ENCODE measurements at regions not wholly inside any gene's neighbourhood (a gene's known extent, or its start where the extent isn't known, plus 50 kb on each side); places are given as distances from the start of the nearest gene placed in this dataset.
A peak's percentile ranks its signal among the peaks of the same experiment; 100 is the strongest.

DNA sequence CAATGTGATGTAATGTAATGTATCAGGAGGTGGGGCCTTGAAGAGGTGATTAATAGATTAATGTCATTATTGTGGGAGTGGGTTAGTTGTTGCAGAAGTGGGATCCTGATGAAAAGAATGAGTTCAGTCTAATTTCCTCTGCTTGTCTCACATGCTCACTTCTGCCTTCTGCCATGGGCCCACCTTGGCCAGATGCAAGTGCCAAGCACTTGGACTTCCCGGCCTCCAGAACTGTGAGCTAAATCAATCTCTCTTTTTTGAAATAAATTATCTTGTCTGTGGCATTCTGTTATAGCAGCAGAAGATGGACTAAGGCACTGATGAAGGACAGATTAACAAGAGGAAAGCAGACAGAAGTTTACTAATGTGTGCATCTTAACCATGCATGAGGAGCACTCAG lies 123.9 kb downstream of the ETS2 start:
- intact Hi-C loops (cut with DNase I): loop anchor here in 1 of 2 donors (10.0 kb wide), 1 partner anchor 175 kb away; no protein-coding TSS in a partner anchor
- H3K4me1 ChIP-seq: peaks cover 33 to 67% of the 10 kb centered on the region in 2 donors
- no peak for DNase-seq
- no peaks in the 10 kb centered on the region for H3K36me3 ChIP-seq
- TF ChIP-seq, protein P1, sequence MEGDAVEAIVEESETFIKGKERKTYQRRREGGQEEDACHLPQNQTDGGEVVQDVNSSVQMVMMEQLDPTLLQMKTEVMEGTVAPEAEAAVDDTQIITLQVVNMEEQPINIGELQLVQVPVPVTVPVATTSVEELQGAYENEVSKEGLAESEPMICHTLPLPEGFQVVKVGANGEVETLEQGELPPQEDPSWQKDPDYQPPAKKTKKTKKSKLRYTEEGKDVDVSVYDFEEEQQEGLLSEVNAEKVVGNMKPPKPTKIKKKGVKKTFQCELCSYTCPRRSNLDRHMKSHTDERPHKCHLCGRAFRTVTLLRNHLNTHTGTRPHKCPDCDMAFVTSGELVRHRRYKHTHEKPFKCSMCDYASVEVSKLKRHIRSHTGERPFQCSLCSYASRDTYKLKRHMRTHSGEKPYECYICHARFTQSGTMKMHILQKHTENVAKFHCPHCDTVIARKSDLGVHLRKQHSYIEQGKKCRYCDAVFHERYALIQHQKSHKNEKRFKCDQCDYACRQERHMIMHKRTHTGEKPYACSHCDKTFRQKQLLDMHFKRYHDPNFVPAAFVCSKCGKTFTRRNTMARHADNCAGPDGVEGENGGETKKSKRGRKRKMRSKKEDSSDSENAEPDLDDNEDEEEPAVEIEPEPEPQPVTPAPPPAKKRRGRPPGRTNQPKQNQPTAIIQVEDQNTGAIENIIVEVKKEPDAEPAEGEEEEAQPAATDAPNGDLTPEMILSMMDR (IDR thresholded peaks at IDR 0.05): no peak
- peak overlapping the region in 1 of 2 donors; percentile 92 for H3K27ac ChIP-seq
- ATAC-seq: no peak
- H3K27me3 ChIP-seq: no peaks in the 10 kb centered on the region
- no peaks in the 10 kb centered on the region for H3K9me3 ChIP-seq
- no peak overlapping the region for H3K4me3 ChIP-seq

DNA sequence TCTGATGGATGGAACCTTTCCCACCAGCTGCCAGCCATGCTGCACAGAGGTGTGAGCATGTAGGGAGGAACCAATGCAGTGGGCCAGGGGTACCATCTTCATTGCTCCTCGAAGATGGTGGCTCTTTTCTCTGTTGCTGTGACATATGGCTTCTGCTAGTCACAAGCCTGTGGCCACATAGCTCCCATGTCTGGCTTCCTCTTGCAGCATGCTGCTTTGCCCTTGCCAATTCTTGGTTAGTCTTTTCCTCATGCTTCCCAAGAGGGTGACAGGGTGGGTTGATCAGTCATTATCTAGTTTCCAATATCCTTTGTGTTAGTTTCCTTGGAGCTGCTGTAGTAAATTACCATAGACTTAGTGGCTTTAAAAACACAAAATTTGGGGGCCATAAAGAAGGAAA lies 123.4 kb downstream of the ETS2 start:
- intact Hi-C loops (cut with DNase I): loop anchor here in 1 of 2 donors (10.0 kb wide), 1 partner anchor 176 kb away; no protein-coding TSS in a partner anchor
- ATAC-seq: no peak

DNA sequence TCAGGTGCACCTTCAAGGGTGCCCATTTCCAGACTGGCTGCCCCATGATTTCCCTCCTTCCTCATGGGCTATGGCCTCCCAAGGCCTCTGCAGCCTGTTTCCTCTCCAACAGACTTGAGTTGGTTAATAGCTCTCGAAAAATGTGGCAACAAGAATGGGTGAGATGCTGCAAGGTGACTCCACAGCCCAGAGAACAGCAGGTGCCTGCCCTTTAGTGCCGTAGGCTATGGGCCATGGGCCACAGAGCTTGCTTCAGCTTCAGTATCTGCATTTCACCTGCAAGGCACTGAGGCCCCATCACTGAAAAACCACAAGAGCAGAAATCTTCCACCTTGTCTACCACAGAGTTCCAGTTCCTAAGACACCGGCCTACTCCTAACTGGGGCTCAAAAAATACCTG lies 122.0 kb downstream of the ETS2 start:
- Histone ChIP-seq H3K27me3 (no peaks in the 10 kb centered on the region), H3K36me3 (no peaks in the 10 kb centered on the region), H3K27ac (peak overlapping the region in 1 of 2 donors; percentile 34), H3K4me1 (peaks cover 33 to 67% of the 10 kb centered on the region in 2 donors), H3K9me3 (no peaks in the 10 kb centered on the region), H3K4me3 (no peak overlapping the region)
- intact Hi-C loops (cut with DNase I): loop anchor here in 1 of 2 donors (10.0 kb wide), 1 partner anchor 177 kb away; no protein-coding TSS in a partner anchor
- TF ChIP-seq, protein P1 (IDR thresholded peaks at IDR 0.05): no peak
- no peak for DNase-seq
- no peak for ATAC-seq

More for the DNA sequence above, 123.4 kb downstream of the ETS2 start:
- Histone ChIP-seq H3K4me3 (no peak overlapping the region), H3K9me3 (no peaks in the 10 kb centered on the region), H3K27me3 (no peaks in the 10 kb centered on the region), H3K36me3 (no peaks in the 10 kb centered on the region), H3K27ac (peak overlapping the region in 1 of 2 donors; percentile 34), H3K4me1 (peaks cover 33 to 67% of the 10 kb centered on the region in 2 donors)
- TF ChIP-seq, protein P1 (IDR thresholded peaks at IDR 0.05): no peak
- DNase-seq: no peak

- TF ChIP-seq, protein P1 (IDR thresholded peaks at IDR 0.05): no peak
- DNase-seq: peak; percentile 76 to 93 (median 84)
- Histone ChIP-seq H3K36me3 (no peaks in the 10 kb centered on the region), H3K9me3 (no peaks in the 10 kb centered on the region), H3K4me1 (peaks cover 22 to 52% of the 10 kb centered on the region in 2 donors), H3K27me3 (no peaks in the 10 kb centered on the region), H3K4me3 (peak overlapping the region in 1 of 2 donors; percentile 28), H3K27ac (peak overlapping the region; percentile 62 to 81)
- peak; percentile 83 for ATAC-seq
- intact Hi-C loops (cut with DNase I): loop anchor here in 1 of 2 donors (10.0 kb wide), 1 partner anchor 179 kb away; no protein-coding TSS in a partner anchor
Measured at GRCh38 chr21:38925923-38926322, 120.2 kb downstream of the ETS2 start.

GRCh38 chr21:38925478-38925877 lies 119.7 kb downstream of the ETS2 start:
- peak overlapping the region in 1 of 2 donors; percentile 28 for H3K4me3 ChIP-seq
- ATAC-seq (no peak), DNase-seq (peak in 1 of 4 donors; percentile 31)
- intact Hi-C loops (cut with DNase I): loop anchor here in 1 of 2 donors (10.0 kb wide), 1 partner anchor 179 kb away; no protein-coding TSS in a partner anchor
- TF ChIP-seq, protein P1 (IDR thresholded peaks at IDR 0.05): no peak
- no peaks in the 10 kb centered on the region for H3K27me3 ChIP-seq
- H3K36me3 ChIP-seq: no peaks in the 10 kb centered on the region
- peak overlapping the region; percentile 62 to 81 for H3K27ac ChIP-seq
- H3K4me1 ChIP-seq: peaks cover 19 to 47% of the 10 kb centered on the region in 2 donors
- H3K9me3 ChIP-seq: no peaks in the 10 kb centered on the region

All from left lung (tissue), 4 donors.